ENCODE measurements at regions not wholly inside any gene's neighbourhood (a gene's known extent, or its start where the extent isn't known, plus 50 kb on each side); places are given as distances from the start of the nearest gene placed in this dataset.

DNA sequence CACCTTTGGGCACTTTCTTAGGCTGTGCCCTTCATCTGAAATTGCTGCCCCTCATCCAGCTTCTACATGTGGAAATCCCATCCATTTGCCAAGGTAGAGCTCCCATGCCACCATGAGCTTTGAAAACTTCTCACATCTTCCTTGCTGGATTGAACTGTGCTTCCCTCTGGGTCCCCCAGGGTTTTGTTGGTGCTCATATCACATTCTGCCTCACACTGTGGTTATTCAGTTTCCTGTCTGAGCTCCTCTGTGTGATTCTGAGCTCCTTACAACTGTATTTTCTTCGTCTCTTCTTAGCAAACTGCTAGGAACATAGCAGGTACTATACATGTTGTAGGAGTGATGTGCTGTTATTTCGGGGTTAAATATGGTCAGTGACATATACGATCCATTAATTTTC, 74.9 kb upstream of the KL start:
- TF ChIP-seq, protein P1, sequence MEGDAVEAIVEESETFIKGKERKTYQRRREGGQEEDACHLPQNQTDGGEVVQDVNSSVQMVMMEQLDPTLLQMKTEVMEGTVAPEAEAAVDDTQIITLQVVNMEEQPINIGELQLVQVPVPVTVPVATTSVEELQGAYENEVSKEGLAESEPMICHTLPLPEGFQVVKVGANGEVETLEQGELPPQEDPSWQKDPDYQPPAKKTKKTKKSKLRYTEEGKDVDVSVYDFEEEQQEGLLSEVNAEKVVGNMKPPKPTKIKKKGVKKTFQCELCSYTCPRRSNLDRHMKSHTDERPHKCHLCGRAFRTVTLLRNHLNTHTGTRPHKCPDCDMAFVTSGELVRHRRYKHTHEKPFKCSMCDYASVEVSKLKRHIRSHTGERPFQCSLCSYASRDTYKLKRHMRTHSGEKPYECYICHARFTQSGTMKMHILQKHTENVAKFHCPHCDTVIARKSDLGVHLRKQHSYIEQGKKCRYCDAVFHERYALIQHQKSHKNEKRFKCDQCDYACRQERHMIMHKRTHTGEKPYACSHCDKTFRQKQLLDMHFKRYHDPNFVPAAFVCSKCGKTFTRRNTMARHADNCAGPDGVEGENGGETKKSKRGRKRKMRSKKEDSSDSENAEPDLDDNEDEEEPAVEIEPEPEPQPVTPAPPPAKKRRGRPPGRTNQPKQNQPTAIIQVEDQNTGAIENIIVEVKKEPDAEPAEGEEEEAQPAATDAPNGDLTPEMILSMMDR (IDR thresholded peaks at IDR 0.05) = no peak
- H3K4me3 Mint-ChIP-seq = no peak overlapping the region

DNA sequence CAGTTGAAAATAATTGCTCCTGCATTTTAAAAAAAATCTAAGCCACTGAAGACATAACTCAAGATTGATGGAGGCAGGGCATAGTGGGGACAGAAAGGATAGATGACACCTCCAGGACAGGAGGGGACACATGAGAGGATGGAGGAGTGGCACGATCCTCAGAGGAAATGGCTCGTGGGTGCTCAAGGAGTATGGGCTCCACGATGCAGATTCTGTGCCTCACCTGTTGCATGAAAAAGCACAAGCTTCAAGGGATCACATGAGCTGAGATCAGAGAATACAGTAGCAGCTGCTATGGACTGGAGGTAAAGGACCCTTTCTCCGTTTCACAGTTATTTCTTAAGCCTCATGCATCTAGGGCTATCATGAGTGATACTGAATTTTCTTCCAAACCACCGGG, 69.7 kb upstream of the KL start:
- no peaks in the 10 kb centered on the region for H3K4me1 Mint-ChIP-seq (ENCODE audit: low read depth)
- H3K27ac Mint-ChIP-seq = no peak overlapping the region
- H3K36me3 Mint-ChIP-seq (ENCODE audit: low read depth) = no peaks in the 10 kb centered on the region
- H3K9me3 Mint-ChIP-seq = peaks cover 4% of the 10 kb centered on the region; the same call in 1 of the 2 replicates
- H3K27me3 Mint-ChIP-seq (ENCODE audit: insufficient read depth) = peaks cover 26% of the 10 kb centered on the region
- DNase-seq = no peak
- TF ChIP-seq, protein P1 (IDR thresholded peaks at IDR 0.05) = no peak
- no peak overlapping the region for H3K4me3 Mint-ChIP-seq

More for the DNA sequence above, 74.9 kb upstream of the KL start:
- no peak for DNase-seq
- Mint-ChIP-seq H3K4me1 (ENCODE audit: low read depth) (peaks cover 4% of the 10 kb centered on the region; the same call in 1 of the 2 replicates), H3K36me3 (ENCODE audit: low read depth) (no peaks in the 10 kb centered on the region), H3K9me3 (peaks cover 3% of the 10 kb centered on the region; the same call in 1 of the 2 replicates), H3K27ac (no peak overlapping the region), H3K27me3 (ENCODE audit: insufficient read depth) (peaks cover 19% of the 10 kb centered on the region)

DNA sequence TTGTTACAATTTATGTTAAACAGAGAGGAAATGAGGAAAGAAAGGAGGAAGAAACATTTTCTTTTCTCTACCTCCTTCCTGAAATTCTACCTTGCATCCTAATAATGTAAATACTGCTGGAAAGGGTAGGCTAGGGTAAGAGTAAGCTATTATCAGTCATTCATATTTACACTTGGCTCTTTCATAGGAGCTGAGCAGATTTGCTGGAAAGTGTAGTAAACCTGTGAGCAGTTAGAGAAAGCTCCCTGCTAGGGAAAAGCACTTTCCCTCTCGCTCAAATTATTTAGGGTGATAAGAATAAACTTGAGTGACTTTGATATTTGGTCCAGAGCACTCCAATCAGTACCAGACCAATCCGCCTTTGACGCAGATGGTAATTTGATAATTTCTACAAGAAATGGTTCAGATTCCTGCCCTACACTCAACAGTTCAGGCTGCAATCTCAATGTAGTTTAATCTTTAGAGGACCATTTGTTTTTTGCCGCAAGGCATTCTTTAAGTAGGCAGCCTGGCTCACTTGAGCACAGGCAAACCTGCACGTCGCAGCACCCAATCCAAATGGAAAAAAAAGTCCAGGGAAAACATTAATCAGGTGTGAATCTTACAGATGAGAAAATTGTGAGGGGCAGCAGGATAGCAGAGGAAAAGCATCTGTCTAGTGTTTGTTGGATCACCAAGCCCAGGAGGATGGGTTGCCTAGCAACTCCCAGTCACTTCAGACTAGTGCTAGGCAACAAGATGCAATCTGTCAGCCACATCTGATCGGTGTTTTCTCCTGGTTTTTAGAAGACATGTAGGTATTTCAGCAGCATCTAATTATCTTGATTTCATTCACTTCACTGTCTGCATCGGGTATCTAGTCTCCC, 68.6 kb upstream of the KL start:
- DNase-seq = no peak
- H3K36me3 Mint-ChIP-seq (ENCODE audit: low read depth) = no peaks in the 10 kb centered on the region
- TF ChIP-seq, protein P1 (IDR thresholded peaks at IDR 0.05) = no peak
- H3K4me1 Mint-ChIP-seq (ENCODE audit: low read depth) = no peaks in the 10 kb centered on the region
- no peak overlapping the region for H3K27ac Mint-ChIP-seq
- peaks cover 4% of the 10 kb centered on the region; the same call in 1 of the 2 replicates for H3K9me3 Mint-ChIP-seq
- no peak overlapping the region for H3K4me3 Mint-ChIP-seq
- H3K27me3 Mint-ChIP-seq (ENCODE audit: insufficient read depth) = peaks cover 26% of the 10 kb centered on the region

DNA sequence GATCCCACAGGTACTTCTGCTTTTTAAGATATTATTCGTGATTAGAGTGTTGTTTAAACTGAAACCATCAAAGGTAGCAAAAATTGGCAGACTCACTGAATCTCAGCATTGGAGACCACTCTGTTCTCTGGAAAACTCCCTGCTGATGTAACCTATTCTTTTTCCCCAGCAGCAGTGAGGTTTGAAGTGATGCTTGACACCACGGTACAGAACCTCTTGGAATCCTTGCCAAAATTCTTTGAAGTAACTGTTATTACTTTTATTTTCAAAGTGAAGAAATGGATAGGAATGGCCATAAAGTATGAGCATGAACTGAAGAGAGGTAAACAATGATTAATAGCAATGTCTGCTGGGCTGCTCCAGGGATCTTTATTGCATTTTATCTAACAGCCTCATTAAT, 66.4 kb upstream of the KL start:
- TF ChIP-seq, protein P1 (IDR thresholded peaks at IDR 0.05) = no peak
- peaks cover 4% of the 10 kb centered on the region; the same call in 1 of the 2 replicates for H3K9me3 Mint-ChIP-seq

DNA sequence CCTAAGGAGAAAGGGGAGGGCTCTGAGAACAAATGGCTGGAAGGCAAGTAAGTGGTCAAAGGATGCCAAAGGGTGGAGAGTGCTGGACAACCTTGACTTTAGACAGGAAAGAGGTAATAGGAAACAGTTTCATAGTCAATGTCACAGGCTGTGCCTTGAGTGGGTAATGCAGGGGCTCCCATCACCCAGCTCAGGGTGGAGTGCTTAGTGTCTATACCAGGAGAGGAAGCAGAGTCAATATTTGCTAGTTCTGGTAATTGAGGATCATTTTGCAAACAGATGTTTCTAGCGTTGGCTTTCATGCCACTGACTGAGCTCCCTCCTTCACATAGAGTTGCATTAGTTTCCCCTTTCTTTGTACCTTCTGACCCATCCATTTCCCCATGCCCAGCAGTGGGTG, 64.6 kb upstream of the KL start:
- TF ChIP-seq, protein P1 (IDR thresholded peaks at IDR 0.05) = no peak
- H3K36me3 Mint-ChIP-seq (ENCODE audit: low read depth) = no peaks in the 10 kb centered on the region
- DNase-seq = no peak
- no peaks in the 10 kb centered on the region; the same call in 1 of the 2 replicates for H3K9me3 Mint-ChIP-seq
- no peak overlapping the region for H3K27ac Mint-ChIP-seq
- peaks cover 10% of the 10 kb centered on the region for H3K27me3 Mint-ChIP-seq (ENCODE audit: insufficient read depth)
- no peaks in the 10 kb centered on the region for H3K4me1 Mint-ChIP-seq (ENCODE audit: low read depth)
- no peak overlapping the region for H3K4me3 Mint-ChIP-seq

More for the DNA sequence above, 66.4 kb upstream of the KL start:
- H3K4me1 Mint-ChIP-seq (ENCODE audit: low read depth) = no peaks in the 10 kb centered on the region
- DNase-seq = no peak
- no peak overlapping the region for H3K4me3 Mint-ChIP-seq
- H3K36me3 Mint-ChIP-seq (ENCODE audit: low read depth) = no peaks in the 10 kb centered on the region
- H3K27ac Mint-ChIP-seq = no peak overlapping the region
- H3K27me3 Mint-ChIP-seq (ENCODE audit: insufficient read depth) = peaks cover 17% of the 10 kb centered on the region
